DMS53 treated with DMSO at 0.1 percent for 48 hours (cell line): ENCODE measurements at regions not wholly inside any gene's neighbourhood (a gene's known extent, or its start where the extent isn't known, plus 50 kb on each side); places are given as distances from the start of the nearest gene placed in this dataset.
"Not testable (repeated sequence)": the region's sequence is repeated elsewhere in the genome, so short reads cannot be mapped to it uniquely, and the experiment has no call there.

Experiments
- DNase-seq: peaks from one replicate; lab custom pipeline; 2025; ENCODE audit not compliant: unreplicated experiment; lab: John Stamatoyannopoulos, UW

GRCh38 chr13:50154697-50155096, 139.5 kb downstream of the KCNRG start:
- DNase-seq, result no peak

- no peak for DNase-seq
Observed at GRCh38 chr13:50156140-50156539, 140.9 kb downstream of the KCNRG start.

GRCh38 chr13:50156561-50157127, 141.4 kb downstream of the KCNRG start:
- no peak for DNase-seq

GRCh38 chr13:50158385-50159165, 143.3 kb downstream of the KCNRG start:
- DNase-seq, result no peak

- DNase-seq, result no peak
Observed at GRCh38 chr13:50159607-50160006, 144.4 kb downstream of the KCNRG start.

GRCh38 chr13:50161052-50161451, 145.8 kb downstream of the KCNRG start:
- no peak for DNase-seq

GRCh38 chr13:50162001-50162400, 146.8 kb downstream of the KCNRG start:
- DNase-seq, result no peak

- no peak for DNase-seq
Observed at GRCh38 chr13:50162567-50162966, 147.3 kb downstream of the KCNRG start.

- no peak for DNase-seq
Observed at GRCh38 chr13:50167224-50167947, 152.1 kb downstream of the KCNRG start.

- no peak for DNase-seq
Observed at GRCh38 chr13:50167967-50168366, 152.7 kb downstream of the KCNRG start.

- no peak for DNase-seq
Observed at GRCh38 chr13:50168786-50169185, 153.5 kb downstream of the KCNRG start.

- no peak for DNase-seq
Observed at GRCh38 chr13:50170447-50171037, 155.3 kb downstream of the KCNRG start.

GRCh38 chr13:50171590-50172282, 156.5 kb downstream of the KCNRG start:
- DNase-seq, result no peak

GRCh38 chr13:50173045-50173444, 157.8 kb downstream of the KCNRG start:
- DNase-seq, result not testable (repeated sequence)

- no peak for DNase-seq
Observed at GRCh38 chr13:50174630-50175029, 159.4 kb downstream of the KCNRG start.

- no peak for DNase-seq
Observed at GRCh38 chr13:50179977-50180376, 164.7 kb downstream of the KCNRG start.

- not testable (repeated sequence) for DNase-seq
Observed at GRCh38 chr13:50185769-50186763, 170.8 kb downstream of the KCNRG start.

GRCh38 chr13:50187352-50188029, 172.2 kb downstream of the KCNRG start:
- no peak for DNase-seq

GRCh38 chr13:50188696-50189095, 173.5 kb downstream of the KCNRG start:
- DNase-seq, result no peak
